ENCODE measurements at regions not wholly inside any gene's neighbourhood (a gene's known extent, or its start where the extent isn't known, plus 50 kb on each side); places are given as distances from the start of the nearest gene placed in this dataset.

- POLR2A ChIA-PET = no interaction called here
- no peak overlapping the region for H2AFZ ChIP-seq (ENCODE audit: control insufficient read depth, low read depth, low read length)
- no peak overlapping the region for H3K27ac ChIP-seq (ENCODE audit: control insufficient read depth, insufficient read depth)
- H3K4me1 ChIP-seq (ENCODE audit: control insufficient read depth, insufficient read depth, low read length) = no peaks in the 10 kb centered on the region
- FAIRE-seq (no peak), DNase-seq (ENCODE audit: low read depth, low spot score) (no peak), ATAC-seq (no peak)
- no peaks in the 10 kb centered on the region for H3K27me3 ChIP-seq (replicated peaks in 1 of 2; ENCODE audit: control insufficient read depth in 2 of 2, insufficient read depth in 2 of 2, low read length in 1 of 2)
- no TSS peak for BruUV-seq (replicated peaks)
- in situ Hi-C loops (cut with MboI) = no loop called here
- RAD21 ChIA-PET (ENCODE audit: unreplicated experiment) = no interaction called here
- no peak overlapping the region for H3K9ac ChIP-seq (ENCODE audit: control insufficient read depth, insufficient read depth, low read length)
- 0% methylated on average over 3 of the region's 3 CpGs for WGBS (ENCODE audit: insufficient coverage, insufficient replicate concordance, low lambda C conversion rate, missing lambda C conversion rate)
- intact Hi-C loops (cut with micrococcal nuclease; ENCODE audit: unreplicated experiment) = no loop called here
- H3K36me3 ChIP-seq (ENCODE audit: control insufficient read depth in 2 of 2, insufficient read depth in 2 of 2, low read length in 1 of 2) = no peaks in the 10 kb centered on the region
- no peak overlapping the region for H3K4me3 ChIP-seq
- H4K20me1 ChIP-seq (ENCODE audit: control insufficient read depth, insufficient read depth) = no peaks in the 10 kb centered on the region
- SMC1A ChIA-PET (ENCODE audit: uncharacterized antibody, unreplicated experiment) = interaction anchor here (1.1 kb wide), 1 partner anchor 14 kb away, joined by 3 read pairs; no protein-coding TSS in a partner anchor
- H3K79me2 ChIP-seq (ENCODE audit: control insufficient read depth, insufficient read depth, low read length) = no peaks in the 10 kb centered on the region
- TF ChIP-seq ZNF622 (IDR thresholded peaks at IDR 0.05) = no peak
- no peak for TF ChIP-seq CEBPB (IDR thresholded peaks at IDR 0.05; ENCODE audit: borderline replicate concordance in 1 of 2, low read depth in 2 of 2, low read length in 2 of 2)
- TF ChIP-seq NR2C1 (IDR thresholded peaks at IDR 0.05) = no peak
- TF ChIP-seq NRF1 (conservative IDR thresholded peaks at IDR 0.05; ENCODE audit: low read depth, low read length) = no peak
- TF ChIP-seq RAD21 (IDR thresholded peaks at IDR 0.05; ENCODE audit: insufficient read depth, low read depth, low read length) = no peak
- no peak for TF ChIP-seq SUPT20H (IDR thresholded peaks at IDR 0.05; ENCODE audit: borderline replicate concordance, control insufficient read depth, low read depth, low read length)
- no peaks in the 10 kb centered on the region for H3K9me3 ChIP-seq (replicated peaks; ENCODE audit: control insufficient read depth, insufficient read depth, low read length)
- CTCF ChIA-PET = no interaction called here
- H3K4me2 ChIP-seq (ENCODE audit: control insufficient read depth, insufficient read depth) = no peak overlapping the region
Measured at GRCh38 chr9:118003240-118003639, 299.0 kb downstream of the TLR4 start.

DNA sequence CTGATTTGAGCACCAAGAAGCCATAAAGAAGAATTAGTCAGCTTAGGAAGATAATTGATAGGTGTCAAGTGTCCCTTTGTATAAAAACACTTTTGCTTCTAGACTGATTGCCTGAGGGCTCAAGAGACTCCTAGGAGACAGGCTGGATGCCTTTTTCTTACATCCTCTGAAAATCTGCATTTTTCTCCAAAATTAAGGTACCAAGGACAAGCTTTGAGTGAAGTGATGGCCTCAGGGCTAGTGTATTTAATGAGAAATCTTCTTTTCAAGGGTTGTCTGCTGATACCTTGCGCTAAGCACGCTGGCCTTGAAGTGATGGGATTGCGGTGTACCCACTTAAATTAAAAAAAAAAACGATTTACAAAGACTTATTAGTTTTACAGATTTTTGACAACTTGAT is 304.0 kb downstream of the TLR4 start:
- H3K79me2 ChIP-seq (ENCODE audit: control insufficient read depth, insufficient read depth, low read length) = no peaks in the 10 kb centered on the region
- H3K9ac ChIP-seq (ENCODE audit: control insufficient read depth, insufficient read depth, low read length) = no peak overlapping the region
- DNase-seq (ENCODE audit: low read depth, low spot score) = no peak
- H3K9me3 ChIP-seq (replicated peaks; ENCODE audit: control insufficient read depth, insufficient read depth, low read length) = no peaks in the 10 kb centered on the region
- H2AFZ ChIP-seq (ENCODE audit: control insufficient read depth, low read depth, low read length) = no peak overlapping the region
- H3K4me3 ChIP-seq = no peak overlapping the region
- ChIA-PET RAD21 (ENCODE audit: unreplicated experiment) (no interaction called here), POLR2A (no interaction called here), CTCF (no interaction called here), SMC1A (ENCODE audit: uncharacterized antibody, unreplicated experiment) (no interaction called here)
- H3K36me3 ChIP-seq (ENCODE audit: control insufficient read depth in 2 of 2, insufficient read depth in 2 of 2, low read length in 1 of 2) = no peaks in the 10 kb centered on the region
- no peaks in the 10 kb centered on the region for H3K4me1 ChIP-seq (ENCODE audit: control insufficient read depth, insufficient read depth, low read length)
- no TSS peak for BruUV-seq (replicated peaks)
- H3K4me2 ChIP-seq (ENCODE audit: control insufficient read depth, insufficient read depth) = no peak overlapping the region
- intact Hi-C loops (cut with micrococcal nuclease; ENCODE audit: unreplicated experiment) (no loop called here), in situ Hi-C loops (cut with MboI) (no loop called here)
- no peak for ATAC-seq
- no peaks in the 10 kb centered on the region; a peak in 1 of 4 replicates for H3K27me3 ChIP-seq (replicated peaks in 1 of 2; ENCODE audit: control insufficient read depth in 2 of 2, insufficient read depth in 2 of 2, low read length in 1 of 2)
- FAIRE-seq = no peak
- H4K20me1 ChIP-seq (ENCODE audit: control insufficient read depth, insufficient read depth) = no peaks in the 10 kb centered on the region
- H3K27ac ChIP-seq (ENCODE audit: control insufficient read depth, insufficient read depth) = no peak overlapping the region
- 21% methylated on average over 4 of the region's 4 CpGs for WGBS (ENCODE audit: insufficient coverage, insufficient replicate concordance, low lambda C conversion rate, missing lambda C conversion rate)
- TF ChIP-seq IKZF2 (IDR thresholded peaks at IDR 0.05) (no peak), MYC (IDR thresholded peaks at IDR 0.05; ENCODE audit: insufficient read depth, insufficient read length, insufficient replicate concordance, low read length, severe bottlenecking) (no peak), HCFC1 (IDR thresholded peaks at IDR 0.05; ENCODE audit: low read length) (no peak), POLR2A (IDR thresholded peaks at IDR 0.05; ENCODE audit: low read depth, low read length) (no peak), MYB (IDR thresholded peaks at IDR 0.05; ENCODE audit: borderline replicate concordance, low read depth, low read length) (no peak), ETV6 (conservative IDR thresholded peaks at IDR 0.05 in 1 of 2, IDR thresholded peaks at IDR 0.05 in 1 of 2; ENCODE audit: borderline replicate concordance in 1 of 2, low read depth in 1 of 2) (no peak), CREB1 (IDR thresholded peaks at IDR 0.05; ENCODE audit: low read depth) (no peak)
- TF ChIP-seq, protein P1, sequence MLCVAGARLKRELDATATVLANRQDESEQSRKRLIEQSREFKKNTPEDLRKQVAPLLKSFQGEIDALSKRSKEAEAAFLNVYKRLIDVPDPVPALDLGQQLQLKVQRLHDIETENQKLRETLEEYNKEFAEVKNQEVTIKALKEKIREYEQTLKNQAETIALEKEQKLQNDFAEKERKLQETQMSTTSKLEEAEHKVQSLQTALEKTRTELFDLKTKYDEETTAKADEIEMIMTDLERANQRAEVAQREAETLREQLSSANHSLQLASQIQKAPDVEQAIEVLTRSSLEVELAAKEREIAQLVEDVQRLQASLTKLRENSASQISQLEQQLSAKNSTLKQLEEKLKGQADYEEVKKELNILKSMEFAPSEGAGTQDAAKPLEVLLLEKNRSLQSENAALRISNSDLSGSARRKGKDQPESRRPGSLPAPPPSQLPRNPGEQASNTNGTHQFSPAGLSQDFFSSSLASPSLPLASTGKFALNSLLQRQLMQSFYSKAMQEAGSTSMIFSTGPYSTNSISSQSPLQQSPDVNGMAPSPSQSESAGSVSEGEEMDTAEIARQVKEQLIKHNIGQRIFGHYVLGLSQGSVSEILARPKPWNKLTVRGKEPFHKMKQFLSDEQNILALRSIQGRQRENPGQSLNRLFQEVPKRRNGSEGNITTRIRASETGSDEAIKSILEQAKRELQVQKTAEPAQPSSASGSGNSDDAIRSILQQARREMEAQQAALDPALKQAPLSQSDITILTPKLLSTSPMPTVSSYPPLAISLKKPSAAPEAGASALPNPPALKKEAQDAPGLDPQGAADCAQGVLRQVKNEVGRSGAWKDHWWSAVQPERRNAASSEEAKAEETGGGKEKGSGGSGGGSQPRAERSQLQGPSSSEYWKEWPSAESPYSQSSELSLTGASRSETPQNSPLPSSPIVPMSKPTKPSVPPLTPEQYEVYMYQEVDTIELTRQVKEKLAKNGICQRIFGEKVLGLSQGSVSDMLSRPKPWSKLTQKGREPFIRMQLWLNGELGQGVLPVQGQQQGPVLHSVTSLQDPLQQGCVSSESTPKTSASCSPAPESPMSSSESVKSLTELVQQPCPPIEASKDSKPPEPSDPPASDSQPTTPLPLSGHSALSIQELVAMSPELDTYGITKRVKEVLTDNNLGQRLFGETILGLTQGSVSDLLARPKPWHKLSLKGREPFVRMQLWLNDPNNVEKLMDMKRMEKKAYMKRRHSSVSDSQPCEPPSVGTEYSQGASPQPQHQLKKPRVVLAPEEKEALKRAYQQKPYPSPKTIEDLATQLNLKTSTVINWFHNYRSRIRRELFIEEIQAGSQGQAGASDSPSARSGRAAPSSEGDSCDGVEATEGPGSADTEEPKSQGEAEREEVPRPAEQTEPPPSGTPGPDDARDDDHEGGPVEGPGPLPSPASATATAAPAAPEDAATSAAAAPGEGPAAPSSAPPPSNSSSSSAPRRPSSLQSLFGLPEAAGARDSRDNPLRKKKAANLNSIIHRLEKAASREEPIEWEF (IDR thresholded peaks at IDR 0.05; ENCODE audit: insufficient replicate concordance, low read depth, low read length) = no peak

Data from GM12878 (cell line).